H9 (cell line): ENCODE measurements at regions not wholly inside any gene's neighbourhood (a gene's known extent, or its start where the extent isn't known, plus 50 kb on each side); places are given as distances from the start of the nearest gene placed in this dataset.

Experiments
- DNase-seq: peaks from one replicate; pipeline ENCODE4 v3.0.0-alpha.2; 2017
- H2AFZ ChIP-seq: one replicate; pipeline ENCODE4 v1.6.1; 2013; ENCODE audit warnings: mild to moderate bottlenecking, low read length, control low read depth, moderate library complexity
- H2AK5ac ChIP-seq: 2 replicates; pipeline ENCODE4 v1.6.1; 2013; ENCODE audit warnings: low read length, control low read depth, mixed read lengths; ENCODE audit not compliant: insufficient read length
- H2BK120ac ChIP-seq: one replicate; pipeline ENCODE4 v1.6.1; 2013; ENCODE audit warnings: low read depth, mild to moderate bottlenecking, low read length, control low read depth, inconsistent platforms; ENCODE audit not compliant: poor library complexity, severe bottlenecking
- H2BK12ac ChIP-seq: 2 replicates; pipeline ENCODE4 v1.6.1; 2013; ENCODE audit warnings: low read length, control low read depth, mixed read lengths, low read depth; ENCODE audit not compliant: insufficient read length
- H2BK15ac ChIP-seq: 2 replicates; pipeline ENCODE4 v1.6.1; 2013; ENCODE audit warnings: low read depth, low read length, control low read depth
- H2BK20ac ChIP-seq: one replicate; pipeline ENCODE4 v1.6.1; 2013; ENCODE audit warnings: low read depth, mild to moderate bottlenecking, low read length, control low read depth, inconsistent platforms; ENCODE audit not compliant: poor library complexity, severe bottlenecking
- H2BK5ac ChIP-seq: 2 replicates; pipeline ENCODE4 v1.6.1; 2013; ENCODE audit warnings: low read length, control low read depth, mixed read lengths; ENCODE audit not compliant: insufficient read length
- H3K14ac ChIP-seq: 2 replicates; pipeline ENCODE4 v1.6.1; 2013; ENCODE audit warnings: low read length, control low read depth; ENCODE audit not compliant: insufficient read depth
- H3K18ac ChIP-seq: 2 replicates; pipeline ENCODE4 v1.6.1; 2013; ENCODE audit warnings: low read depth, mild to moderate bottlenecking, mixed read lengths, low read length, control low read depth; ENCODE audit not compliant: insufficient read length
- H3K23ac ChIP-seq: 2 replicates; pipeline ENCODE4 v1.6.1; 2013; ENCODE audit warnings: low read length, control low read depth, mixed read lengths, low read depth; ENCODE audit not compliant: insufficient read length
- H3K23me2 ChIP-seq: 2 replicates; pipeline ENCODE4 v1.6.1; 2013; ENCODE audit warnings: low read depth, mild to moderate bottlenecking, mixed read lengths, low read length, control low read depth; ENCODE audit not compliant: insufficient read length, poor library complexity, severe bottlenecking
- H3K27ac ChIP-seq: 2 replicates; pipeline ENCODE4 v1.5.1; 2013; ENCODE audit warnings: low read length, control low read depth, mixed read lengths, low read depth; ENCODE audit not compliant: insufficient read length
- H3K27me3 ChIP-seq: 2 replicates; pipeline ENCODE4 v1.6.1; 2013; ENCODE audit warnings: low read length, control low read depth, inconsistent platforms; ENCODE audit not compliant: insufficient read depth
- H3K4ac ChIP-seq: 2 replicates; pipeline ENCODE4 v1.6.1; 2013; ENCODE audit warnings: low read depth, mild to moderate bottlenecking, control low read depth, inconsistent platforms, low read length, moderate library complexity
- H3K4me1 ChIP-seq: 2 replicates; pipeline ENCODE4 v1.6.1; 2013; ENCODE audit warnings: low read length, control low read depth, inconsistent platforms; ENCODE audit not compliant: insufficient read depth
- H3K4me2 ChIP-seq: 2 replicates; pipeline ENCODE4 v1.6.1; 2013; ENCODE audit warnings: low read length, control low read depth, mixed read lengths; ENCODE audit not compliant: insufficient read length, insufficient read depth
- H3K56ac ChIP-seq: 2 replicates; pipeline ENCODE4 v1.6.1; 2013; ENCODE audit warnings: low read depth, mild to moderate bottlenecking, mixed read lengths, low read length, control low read depth; ENCODE audit not compliant: insufficient read length
- H3K79me1 ChIP-seq: 2 replicates; pipeline ENCODE4 v1.6.1; 2013; ENCODE audit warnings: low read depth, mild to moderate bottlenecking, moderate library complexity, low read length, control low read depth, inconsistent platforms; ENCODE audit not compliant: insufficient read depth, poor library complexity, severe bottlenecking
- H3K79me2 ChIP-seq: 2 replicates; pipeline ENCODE4 v1.6.1; 2013; ENCODE audit warnings: low read length, control low read depth, inconsistent platforms; ENCODE audit not compliant: insufficient read depth
- H3K9ac ChIP-seq: 2 replicates; pipeline ENCODE4 v1.6.1; 2013; ENCODE audit warnings: low read length, control low read depth, mixed read lengths; ENCODE audit not compliant: insufficient read length; ENCODE audit errors: extremely low read depth
- H3K9me3 ChIP-seq: one replicate; pipeline ENCODE4 v1.6.1; 2013; ENCODE audit warnings: low read depth, low read length, inconsistent platforms; ENCODE audit not compliant: control insufficient read depth
- H3T11ph ChIP-seq: one replicate; pipeline ENCODE4 v1.6.1; 2013; ENCODE audit warnings: mild to moderate bottlenecking, low read length, control low read depth, inconsistent platforms
- H4K20me1 ChIP-seq: one replicate; pipeline ENCODE4 v1.6.1; 2013; ENCODE audit not compliant: control insufficient read depth, insufficient read length, insufficient read depth
- H4K5ac ChIP-seq: 2 replicates; pipeline ENCODE4 v1.6.1; 2013; ENCODE audit warnings: low read depth, mild to moderate bottlenecking, mixed read lengths, low read length, control low read depth; ENCODE audit not compliant: insufficient read length
- H4K8ac ChIP-seq: replicated peaks from 2 replicates; pipeline ENCODE4 v1.6.1; 2013; ENCODE audit warnings: low read length, control low read depth, mixed read lengths, low read depth; ENCODE audit not compliant: insufficient read length
- H4K91ac ChIP-seq: 2 replicates; pipeline ENCODE4 v1.6.1; 2013; ENCODE audit warnings: low read depth, mild to moderate bottlenecking, moderate library complexity, mixed read lengths, low read length, control low read depth; ENCODE audit not compliant: insufficient read length
- H3K27ac Mint-ChIP-seq, 3 experiments: 2 replicates in 2 of 3; 3 replicates in 1 of 3; pipeline ENCODE4 v1.8.0; 2020 to 2021; ENCODE audit warnings: mixed read lengths in 3 of 3, mild to moderate bottlenecking in 1 of 3, moderate library complexity in 1 of 3
- H3K27me3 Mint-ChIP-seq: 2 replicates; pipeline ENCODE4 v1.8.0; 2021; ENCODE audit warnings: low read depth, mild to moderate bottlenecking, moderate library complexity, mixed read lengths
- H3K36me3 Mint-ChIP-seq, 3 experiments: 2 replicates in 2 of 3; 3 replicates in 1 of 3; pipeline ENCODE4 v1.8.0; 2020 to 2021; ENCODE audit warnings: low read depth in 3 of 3, mixed read lengths in 3 of 3; ENCODE audit not compliant: insufficient read depth in 1 of 3
- H3K4me1 Mint-ChIP-seq, 2 experiments: 2 replicates each; pipeline ENCODE4 v1.8.0; 2020; ENCODE audit warnings: mixed read lengths in 2 of 2
- H3K4me3 Mint-ChIP-seq, 2 experiments: 2 replicates in 1 of 2; 3 replicates in 1 of 2; pipeline ENCODE4 v1.8.0; 2020 to 2021; ENCODE audit warnings: mild to moderate bottlenecking in 2 of 2, mixed read lengths in 2 of 2, moderate library complexity in 1 of 2
- H3K9me3 Mint-ChIP-seq, 2 experiments: 2 replicates in 1 of 2; 3 replicates in 1 of 2; pipeline ENCODE4 v1.8.0; 2020; ENCODE audit warnings: mild to moderate bottlenecking in 2 of 2, mixed read lengths in 2 of 2, moderate library complexity in 1 of 2
- WGBS: extraction: QIAGEN DNeasy Blood & Tissue Kit; methylation state at CpG from one replicate; pipeline ENCODE4 v1.1.7; 2013; ENCODE audit warnings: missing lambda C conversion rate, low lambda C conversion rate, mixed read lengths; ENCODE audit not compliant: insufficient read length; ENCODE audit errors: extremely low coverage; 5-methylcytosine and 5-hydroxymethylcytosine counted together
- TF ChIP-seq, protein P1 (sequence below): fragments of 200-600 bp; sonication (generic); conservative IDR thresholded peaks from 3 replicates; pipeline ENCODE4 v1.8.0; 2021; ENCODE audit warnings: antibody characterized with exemption, mild to moderate bottlenecking

DNA sequence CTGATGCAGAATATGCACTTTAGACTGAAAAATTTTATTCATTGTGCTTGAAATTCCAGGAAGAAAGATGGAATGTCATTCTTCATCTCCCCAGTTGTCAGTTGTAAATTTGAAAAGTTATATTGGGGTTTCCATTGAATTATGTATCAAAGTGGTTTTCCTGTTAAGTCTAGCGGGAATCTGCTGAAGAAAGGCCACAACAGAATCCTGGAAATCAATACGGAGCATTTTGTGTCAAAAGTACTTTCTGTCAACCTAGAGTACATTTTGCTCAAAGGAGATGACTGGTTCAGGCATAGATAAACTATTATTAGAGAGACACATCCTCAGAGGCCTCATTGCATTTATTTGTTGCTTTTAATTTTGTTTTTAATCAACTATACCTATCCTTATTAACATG is 538.2 kb upstream of the SEMA3D start:
- Histone ChIP-seq H2BK5ac (no peak overlapping the region), H2BK12ac (no peak overlapping the region), H3K14ac (no peak overlapping the region), H3K79me1 (no peaks in the 10 kb centered on the region), H3K18ac (no peak overlapping the region), H4K20me1 (no peaks in the 10 kb centered on the region), H4K8ac (no peak overlapping the region), H3K23ac (no peak overlapping the region), H3T11ph (no peak overlapping the region), H3K4me1 (no peaks in the 10 kb centered on the region), H3K27me3 (no peaks in the 10 kb centered on the region), H3K23me2 (no peaks in the 10 kb centered on the region), H2AFZ (no peak overlapping the region), H2BK15ac (no peak overlapping the region), H3K9ac (no peak overlapping the region), H3K79me2 (no peaks in the 10 kb centered on the region), H4K5ac (no peak overlapping the region), H4K91ac (no peak overlapping the region), H3K4ac (no peak overlapping the region), H2BK120ac (no peak overlapping the region), H3K27ac (no peak overlapping the region), H3K9me3 (no peaks in the 10 kb centered on the region), H2BK20ac (no peak overlapping the region), H3K56ac (no peak overlapping the region), H3K4me2 (no peak overlapping the region), H2AK5ac (no peak overlapping the region)
- Mint-ChIP-seq H3K36me3 (no peaks in the 10 kb centered on the region), H3K4me3 (no peak overlapping the region), H3K4me1 (peaks cover 4% of the 10 kb centered on the region in 2 experiments; a peak in 3 of 4 replicates), H3K9me3 (no peaks in the 10 kb centered on the region), H3K27ac (no peak overlapping the region), H3K27me3 (no peaks in the 10 kb centered on the region)
- WGBS = no CpG with 5 or more reads among the region's 2 CpGs
- DNase-seq = no peak
- TF ChIP-seq, protein P1, sequence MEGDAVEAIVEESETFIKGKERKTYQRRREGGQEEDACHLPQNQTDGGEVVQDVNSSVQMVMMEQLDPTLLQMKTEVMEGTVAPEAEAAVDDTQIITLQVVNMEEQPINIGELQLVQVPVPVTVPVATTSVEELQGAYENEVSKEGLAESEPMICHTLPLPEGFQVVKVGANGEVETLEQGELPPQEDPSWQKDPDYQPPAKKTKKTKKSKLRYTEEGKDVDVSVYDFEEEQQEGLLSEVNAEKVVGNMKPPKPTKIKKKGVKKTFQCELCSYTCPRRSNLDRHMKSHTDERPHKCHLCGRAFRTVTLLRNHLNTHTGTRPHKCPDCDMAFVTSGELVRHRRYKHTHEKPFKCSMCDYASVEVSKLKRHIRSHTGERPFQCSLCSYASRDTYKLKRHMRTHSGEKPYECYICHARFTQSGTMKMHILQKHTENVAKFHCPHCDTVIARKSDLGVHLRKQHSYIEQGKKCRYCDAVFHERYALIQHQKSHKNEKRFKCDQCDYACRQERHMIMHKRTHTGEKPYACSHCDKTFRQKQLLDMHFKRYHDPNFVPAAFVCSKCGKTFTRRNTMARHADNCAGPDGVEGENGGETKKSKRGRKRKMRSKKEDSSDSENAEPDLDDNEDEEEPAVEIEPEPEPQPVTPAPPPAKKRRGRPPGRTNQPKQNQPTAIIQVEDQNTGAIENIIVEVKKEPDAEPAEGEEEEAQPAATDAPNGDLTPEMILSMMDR = no peak
